CD8-positive, alpha-beta memory T cell (primary cell): ENCODE measurements at regions not wholly inside any gene's neighbourhood (a gene's known extent, or its start where the extent isn't known, plus 50 kb on each side); places are given as distances from the start of the nearest gene placed in this dataset.
"Not testable (repeated sequence)": the region's sequence is repeated elsewhere in the genome, so short reads cannot be mapped to it uniquely, and the experiment has no call there.

ENCODE experiments used
- CTCF ChIA-PET: fragments of 350-600 bp; sonication (Branson Sonifier 250); formaldehyde crosslinking; loops from one replicate; lab custom pipeline; 2021; ENCODE audit warnings: antibody characterized with exemption; lab: Charles Lee
- POLR2A ChIA-PET: fragments of 350-600 bp; sonication (Branson Sonifier 250); formaldehyde crosslinking; loops from one replicate; lab custom pipeline; 2021; ENCODE audit warnings: antibody characterized with exemption; lab: Charles Lee
- DNase-seq, 5 donors: peaks; one replicate each; pipeline versions ENCODE4 v3.0.0 to v3.0.0-alpha.2; 2020 to 2022; ENCODE audit warnings: mixed read lengths in 1 of 5
- H3K27ac ChIP-seq: one replicate; pipeline ENCODE4 v1.7.0; 2013; ENCODE audit warnings: low read depth, mild to moderate bottlenecking, low read length, moderate library complexity
- H3K27me3 ChIP-seq: 2 replicates; pipeline ENCODE4 v1.7.0; 2013; ENCODE audit warnings: low read length, mild to moderate bottlenecking; ENCODE audit not compliant: insufficient read depth, poor library complexity, severe bottlenecking
- H3K36me3 ChIP-seq: 2 replicates; pipeline ENCODE4 v1.7.0; 2013; ENCODE audit warnings: mild to moderate bottlenecking, low read length, moderate library complexity; ENCODE audit not compliant: insufficient read depth
- H3K4me1 ChIP-seq: 2 replicates; pipeline ENCODE4 v1.7.0; 2013; ENCODE audit warnings: mild to moderate bottlenecking, low read length, moderate library complexity; ENCODE audit not compliant: insufficient read depth
- H3K4me3 ChIP-seq: 2 replicates; pipeline ENCODE4 v1.7.0; 2013; ENCODE audit warnings: mild to moderate bottlenecking, low read length
- H3K9me3 ChIP-seq: 2 replicates; pipeline ENCODE4 v1.7.0; 2013; ENCODE audit warnings: mild to moderate bottlenecking, low read length
- H3K27ac Mint-ChIP-seq, 8 donors: one replicate each; pipeline ENCODE4 v1.8.0; 2020 to 2021; ENCODE audit warnings: mixed read lengths in 8 of 8, mild to moderate bottlenecking in 6 of 8, inconsistent platforms in 3 of 8, moderate library complexity in 3 of 8
- H3K27me3 Mint-ChIP-seq, 2 donors: one replicate each; pipeline ENCODE4 v1.8.0; 2020 to 2021; ENCODE audit warnings: mixed read lengths in 2 of 2, mild to moderate bottlenecking in 1 of 2, moderate library complexity in 1 of 2
- H3K36me3 Mint-ChIP-seq, 3 donors: one replicate each; pipeline ENCODE4 v1.8.0; 2020 to 2021; ENCODE audit warnings: mixed read lengths in 3 of 3, inconsistent platforms in 1 of 3, mild to moderate bottlenecking in 1 of 3
- H3K4me1 Mint-ChIP-seq, 3 donors: one replicate each; pipeline ENCODE4 v1.8.0; 2020 to 2021; ENCODE audit warnings: mixed read lengths in 3 of 3, inconsistent platforms in 1 of 3, mild to moderate bottlenecking in 1 of 3
- H3K4me3 Mint-ChIP-seq, 7 donors: one replicate each; pipeline ENCODE4 v1.8.0; 2020 to 2021; ENCODE audit warnings: mixed read lengths in 7 of 7, mild to moderate bottlenecking in 6 of 7, moderate library complexity in 4 of 7, inconsistent platforms in 2 of 7
- H3K9me3 Mint-ChIP-seq, 5 donors: one replicate each; pipeline ENCODE4 v1.8.0; 2020 to 2022; ENCODE audit warnings: mixed read lengths in 5 of 5, mild to moderate bottlenecking in 3 of 5, moderate library complexity in 2 of 5, inconsistent platforms in 1 of 5

GRCh38 chr14:105581551-105582341 is 55.4 kb downstream of the TMEM121 start:
- no peaks in the 10 kb centered on the region for H3K9me3 ChIP-seq
- ChIA-PET CTCF (no interaction called here), POLR2A (no interaction called here)
- no peak overlapping the region for H3K27ac ChIP-seq
- H3K27me3 ChIP-seq: no peaks in the 10 kb centered on the region
- Mint-ChIP-seq H3K27me3 (peaks cover 0 to 8% of the 10 kb centered on the region in 2 donors), H3K4me1 (no peaks in the 10 kb centered on the region), H3K9me3 (no peaks in the 10 kb centered on the region), H3K4me3 (no peak overlapping the region), H3K36me3 (no peaks in the 10 kb centered on the region), H3K27ac (peak overlapping the region in 1 of 8 donors; percentile 93)
- H3K4me3 ChIP-seq: no peak overlapping the region
- no peaks in the 10 kb centered on the region for H3K4me1 ChIP-seq
- no peaks in the 10 kb centered on the region for H3K36me3 ChIP-seq
- DNase-seq: no peak

- H3K4me1 Mint-ChIP-seq: no peaks in the 10 kb centered on the region
- Histone ChIP-seq H3K27me3 (no peaks in the 10 kb centered on the region), H3K4me3 (no peak overlapping the region), H3K9me3 (no peaks in the 10 kb centered on the region), H3K27ac (no peak overlapping the region), H3K4me1 (no peaks in the 10 kb centered on the region), H3K36me3 (no peaks in the 10 kb centered on the region)
- no peak for DNase-seq
- POLR2A ChIA-PET: no interaction called here
- H3K27me3 Mint-ChIP-seq: peaks cover 0 to 7% of the 10 kb centered on the region in 2 donors
- H3K9me3 Mint-ChIP-seq: no peaks in the 10 kb centered on the region
- no peaks in the 10 kb centered on the region for H3K36me3 Mint-ChIP-seq
- H3K27ac Mint-ChIP-seq: peak overlapping the region in 2 of 8 donors; percentile 13 to 74
- CTCF ChIA-PET: no interaction called here
- H3K4me3 Mint-ChIP-seq: no peak overlapping the region
These were observed 56.3 kb downstream of the TMEM121 start for GRCh38 chr14:105582639-105583038.

- CTCF ChIA-PET, H3K9me3 Mint-ChIP-seq, H3K27ac ChIP-seq, H3K4me1 Mint-ChIP-seq, H3K4me3 Mint-ChIP-seq, H3K27ac Mint-ChIP-seq, H3K27me3 ChIP-seq, H3K36me3 ChIP-seq, H3K4me1 ChIP-seq, H3K4me3 ChIP-seq, POLR2A ChIA-PET, H3K27me3 Mint-ChIP-seq, H3K9me3 ChIP-seq, DNase-seq, H3K36me3 Mint-ChIP-seq: not testable (repeated sequence)
These were observed 57.5 kb downstream of the TMEM121 start for GRCh38 chr14:105583914-105584313.

- H3K36me3 Mint-ChIP-seq, H3K9me3 Mint-ChIP-seq, DNase-seq, H3K36me3 ChIP-seq, H3K4me3 ChIP-seq, POLR2A ChIA-PET, H3K27ac Mint-ChIP-seq, H3K9me3 ChIP-seq, H3K27me3 ChIP-seq, H3K4me1 Mint-ChIP-seq, H3K4me1 ChIP-seq, H3K27me3 Mint-ChIP-seq, CTCF ChIA-PET, H3K4me3 Mint-ChIP-seq, H3K27ac ChIP-seq: not testable (repeated sequence)
These were observed 58.9 kb downstream of the TMEM121 start for GRCh38 chr14:105585290-105585689.

GRCh38 chr14:105585722-105586121 is 59.3 kb downstream of the TMEM121 start:
- H3K4me3 ChIP-seq, POLR2A ChIA-PET, H3K27ac ChIP-seq, H3K4me1 Mint-ChIP-seq, DNase-seq, H3K27me3 ChIP-seq, H3K4me1 ChIP-seq, H3K27me3 Mint-ChIP-seq, H3K36me3 ChIP-seq, H3K9me3 Mint-ChIP-seq, H3K27ac Mint-ChIP-seq, H3K4me3 Mint-ChIP-seq, H3K36me3 Mint-ChIP-seq, H3K9me3 ChIP-seq, CTCF ChIA-PET: not testable (repeated sequence)

GRCh38 chr14:105586144-105586872 is 59.9 kb downstream of the TMEM121 start:
- H3K4me1 ChIP-seq, H3K36me3 ChIP-seq, H3K4me3 Mint-ChIP-seq, H3K27me3 Mint-ChIP-seq, POLR2A ChIA-PET, DNase-seq, H3K27ac ChIP-seq, H3K9me3 Mint-ChIP-seq, H3K4me3 ChIP-seq, H3K27ac Mint-ChIP-seq, H3K27me3 ChIP-seq, H3K9me3 ChIP-seq, H3K4me1 Mint-ChIP-seq, CTCF ChIA-PET, H3K36me3 Mint-ChIP-seq: not testable (repeated sequence)

- H3K27ac ChIP-seq, CTCF ChIA-PET, H3K27ac Mint-ChIP-seq, H3K27me3 Mint-ChIP-seq, H3K4me1 Mint-ChIP-seq, H3K36me3 Mint-ChIP-seq, H3K27me3 ChIP-seq, H3K9me3 Mint-ChIP-seq, H3K4me1 ChIP-seq, H3K9me3 ChIP-seq, H3K4me3 Mint-ChIP-seq, H3K36me3 ChIP-seq, POLR2A ChIA-PET, DNase-seq, H3K4me3 ChIP-seq: not testable (repeated sequence)
These were observed 60.7 kb downstream of the TMEM121 start for GRCh38 chr14:105587034-105587433.

- H3K4me1 ChIP-seq, H3K27me3 Mint-ChIP-seq, H3K27ac Mint-ChIP-seq, H3K4me3 ChIP-seq, H3K9me3 ChIP-seq, H3K27me3 ChIP-seq, CTCF ChIA-PET, H3K9me3 Mint-ChIP-seq, H3K27ac ChIP-seq, H3K36me3 ChIP-seq, POLR2A ChIA-PET, DNase-seq, H3K4me1 Mint-ChIP-seq, H3K4me3 Mint-ChIP-seq, H3K36me3 Mint-ChIP-seq: not testable (repeated sequence)
These were observed 61.3 kb downstream of the TMEM121 start for GRCh38 chr14:105587482-105588235.
